Amygdala (tissue), 56 donors: ENCODE measurements at regions not wholly inside any gene's neighbourhood (a gene's known extent, or its start where the extent isn't known, plus 50 kb on each side); places are given as distances from the start of the nearest gene placed in this dataset.
"Not testable (repeated sequence)": the region's sequence is repeated elsewhere in the genome, so short reads cannot be mapped to it uniquely, and the experiment has no call there.

ENCODE experiments used
- DNase-seq, 56 donors: peaks; one replicate each; lab custom pipeline; 2025; lab: John Stamatoyannopoulos, UW

- no peak for DNase-seq
These were observed 131.5 kb upstream of the SV2C start for GRCh38 chr5:75951716-75952115.

GRCh38 chr5:75951158-75951557 lies 132.0 kb upstream of the SV2C start:
- peak in 39 of 56 donors; percentile 0 to 71 (median 14) for DNase-seq

GRCh38 chr5:75948438-75948837 lies 134.7 kb upstream of the SV2C start:
- no peak for DNase-seq

- DNase-seq: no peak
These were observed 142.8 kb upstream of the SV2C start for GRCh38 chr5:75940418-75940817.

GRCh38 chr5:75935572-75935971 lies 147.6 kb upstream of the SV2C start:
- no peak for DNase-seq

GRCh38 chr5:75933489-75933888 lies 149.7 kb upstream of the SV2C start:
- DNase-seq: peak in 1 of 56 donors; percentile 1

- DNase-seq: no peak
These were observed 152.0 kb upstream of the SV2C start for GRCh38 chr5:75931175-75931574.

GRCh38 chr5:75928992-75929391 lies 154.2 kb upstream of the SV2C start:
- no peak for DNase-seq

- DNase-seq: no peak
These were observed 160.7 kb upstream of the SV2C start for GRCh38 chr5:75922480-75922879.

- DNase-seq: no peak
These were observed 162.2 kb upstream of the SV2C start for GRCh38 chr5:75921011-75921410.

- no peak for DNase-seq
These were observed 167.0 kb upstream of the SV2C start for GRCh38 chr5:75916144-75916543.

GRCh38 chr5:75909223-75909622 lies 174.0 kb upstream of the SV2C start:
- DNase-seq: no peak

- no peak for DNase-seq
These were observed 175.5 kb upstream of the SV2C start for GRCh38 chr5:75907651-75908050.

GRCh38 chr5:75894482-75894881 lies 177.2 kb upstream of the POC5 start:
- DNase-seq: no peak

- DNase-seq: no peak
These were observed 174.5 kb upstream of the POC5 start for GRCh38 chr5:75891736-75892135.

GRCh38 chr5:75891020-75891419 lies 173.8 kb upstream of the POC5 start:
- DNase-seq: no peak

- DNase-seq: no peak
These were observed 173.3 kb upstream of the POC5 start for GRCh38 chr5:75890546-75890945.

- no peak for DNase-seq
These were observed 169.5 kb upstream of the POC5 start for GRCh38 chr5:75886706-75887105.

- DNase-seq: peak in 5 of 56 donors; percentile 1 to 11 (median 6)
These were observed 168.8 kb upstream of the POC5 start for GRCh38 chr5:75885849-75886596.

GRCh38 chr5:75885321-75885720 lies 168.1 kb upstream of the POC5 start:
- DNase-seq: no peak

GRCh38 chr5:75869891-75870290 lies 152.7 kb upstream of the POC5 start:
- DNase-seq: no peak

GRCh38 chr5:75862872-75863271 lies 145.6 kb upstream of the POC5 start:
- DNase-seq: no peak

- DNase-seq: not testable (repeated sequence)
These were observed 142.4 kb upstream of the POC5 start for GRCh38 chr5:75859621-75860020.
